HEK293T (cell line): ENCODE measurements at regions not wholly inside any gene's neighbourhood (a gene's known extent, or its start where the extent isn't known, plus 50 kb on each side); places are given as distances from the start of the nearest gene placed in this dataset.

Experiments used
- CTCF ChIA-PET: fragments of 350-600 bp; formaldehyde crosslinking; extraction: SDS; loops from one replicate; lab custom pipeline; 2021; ENCODE audit warnings: antibody characterized with exemption, inconsistent platforms; lab: Yijun Ruan, JAX
- POLR2A ChIA-PET: fragments of 350-600 bp; formaldehyde crosslinking; extraction: SDS; loops from one replicate; lab custom pipeline; 2020; ENCODE audit warnings: antibody characterized with exemption, inconsistent platforms; lab: Yijun Ruan, JAX
- DNase-seq: peaks from one replicate; pipeline ENCODE4 v3.0.0; 2012; ENCODE audit warnings: mixed read lengths; ENCODE audit errors: extremely low spot score
- ARNT ChIP-seq: fragments of 450-650 bp; IDR thresholded peaks from 2 replicates; pipeline ENCODE4 v1.6.1; 2017; ENCODE audit warnings: mild to moderate bottlenecking
- BHLHE40 ChIP-seq: fragments of 450-650 bp; IDR thresholded peaks from 2 replicates; pipeline ENCODE4 v1.6.1; 2016; ENCODE audit warnings: mild to moderate bottlenecking, moderate library complexity, borderline replicate concordance
- CTBP1 ChIP-seq: fragments of 450-650 bp; IDR thresholded peaks from 2 replicates; pipeline ENCODE4 v1.6.1; 2016; ENCODE audit warnings: borderline replicate concordance
- ELF4 ChIP-seq: fragments of 450-650 bp; IDR thresholded peaks from 2 replicates; pipeline ENCODE4 v1.6.1; 2017; ENCODE audit warnings: antibody characterized with exemption
- FOXA1 ChIP-seq: fragments of 450-650 bp; IDR thresholded peaks from 2 replicates; pipeline ENCODE4 v1.6.1; 2016; ENCODE audit warnings: mild to moderate bottlenecking
- FOXK2 ChIP-seq: fragments of 450-650 bp; IDR thresholded peaks from 2 replicates; pipeline ENCODE4 v1.6.1; 2016; ENCODE audit warnings: mild to moderate bottlenecking
- FOXM1 ChIP-seq: fragments of 450-650 bp; IDR thresholded peaks from 2 replicates; pipeline ENCODE4 v1.6.1; 2017; ENCODE audit warnings: mild to moderate bottlenecking, borderline replicate concordance
- HDGF ChIP-seq: fragments of 450-650 bp; IDR thresholded peaks from 2 replicates; pipeline ENCODE4 v1.6.1; 2017; ENCODE audit warnings: antibody characterized with exemption, borderline replicate concordance
- L3MBTL2 ChIP-seq: fragments of 450-650 bp; conservative IDR thresholded peaks from 2 replicates; pipeline ENCODE4 v1.6.1; 2016; ENCODE audit warnings: mild to moderate bottlenecking
- LEF1 ChIP-seq: fragments of 450-650 bp; IDR thresholded peaks from 2 replicates; pipeline ENCODE4 v1.6.1; 2017; ENCODE audit warnings: mild to moderate bottlenecking, borderline replicate concordance
- NFRKB ChIP-seq: fragments of 450-650 bp; IDR thresholded peaks from 2 replicates; pipeline ENCODE4 v1.6.1; 2016; ENCODE audit warnings: mild to moderate bottlenecking, moderate library complexity
- PKNOX1 ChIP-seq: fragments of 450-650 bp; IDR thresholded peaks from 2 replicates; pipeline ENCODE4 v1.6.1; 2016
- SP1 ChIP-seq: fragments of 450-650 bp; IDR thresholded peaks from 2 replicates; pipeline ENCODE4 v1.6.1; 2017
- SUZ12 ChIP-seq: fragments of 450-650 bp; IDR thresholded peaks from 2 replicates; pipeline ENCODE4 v1.6.1; 2016; ENCODE audit warnings: mild to moderate bottlenecking
- TARDBP ChIP-seq: fragments of 450-650 bp; IDR thresholded peaks from 2 replicates; pipeline ENCODE4 v1.6.1; 2016
- ZNF384 ChIP-seq: fragments of 450-650 bp; IDR thresholded peaks from 2 replicates; pipeline ENCODE4 v1.6.1; 2016

- TF ChIP-seq HDGF, result no peak
- TF ChIP-seq BHLHE40, result no peak
- no peak for TF ChIP-seq FOXK2
- no peak for TF ChIP-seq ELF4
- no peak for TF ChIP-seq TARDBP
- no peak for TF ChIP-seq SP1
- no peak for TF ChIP-seq FOXA1
- no peak for TF ChIP-seq PKNOX1
- TF ChIP-seq L3MBTL2, result no peak
- TF ChIP-seq LEF1, result no peak
- no peak for TF ChIP-seq FOXM1
- no peak for TF ChIP-seq NFRKB
- TF ChIP-seq CTBP1, result no peak
- no peak for TF ChIP-seq ARNT
- POLR2A ChIA-PET, result no interaction called here
- no peak for DNase-seq
- CTCF ChIA-PET, result no interaction called here
These were observed 326.1 kb downstream of the FSCB start for GRCh38 chr14:44180975-44181374.

DNA sequence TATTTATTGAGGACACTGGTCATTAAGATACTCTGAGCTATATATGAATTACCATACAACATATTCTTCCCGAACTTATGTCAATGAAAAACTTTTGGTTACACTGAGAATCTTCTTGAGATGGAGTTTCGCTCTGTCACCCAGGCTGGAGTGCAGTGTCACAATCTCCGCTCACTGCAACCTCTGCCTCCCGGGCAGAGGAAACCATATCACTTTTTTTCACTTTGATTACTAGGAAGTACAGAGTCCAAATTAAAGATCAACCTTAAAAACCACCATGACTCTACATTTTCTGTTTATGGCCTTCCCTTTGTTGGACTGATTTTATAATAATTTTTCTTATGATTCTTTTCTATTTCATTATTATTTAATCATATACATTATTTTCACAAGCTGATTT lies 336.5 kb downstream of the FSCB start:
- no peak for DNase-seq
- ChIA-PET POLR2A (no interaction called here), CTCF (no interaction called here)
- TF ChIP-seq ZNF384 (no peak), SUZ12 (no peak), NFRKB (no peak), FOXK2 (no peak), FOXM1 (no peak), HDGF (no peak), SP1 (no peak), CTBP1 (no peak), BHLHE40 (no peak), ARNT (no peak), FOXA1 (no peak), ELF4 (no peak), LEF1 (no peak), PKNOX1 (no peak), TARDBP (no peak), L3MBTL2 (no peak)

GRCh38 chr14:44170101-44170500 lies 337.0 kb downstream of the FSCB start:
- ChIA-PET POLR2A (no interaction called here), CTCF (no interaction called here)
- TF ChIP-seq BHLHE40, result no peak
- TF ChIP-seq ARNT, result no peak
- TF ChIP-seq LEF1, result no peak
- TF ChIP-seq SUZ12, result no peak
- DNase-seq, result no peak

GRCh38 chr14:44168566-44168965 lies 338.5 kb downstream of the FSCB start:
- TF ChIP-seq L3MBTL2 (no peak), CTBP1 (no peak), BHLHE40 (no peak), LEF1 (no peak), ZNF384 (no peak), ELF4 (no peak), PKNOX1 (no peak), ARNT (no peak), FOXA1 (no peak), SUZ12 (no peak), HDGF (no peak), SP1 (no peak), FOXK2 (no peak), FOXM1 (no peak), NFRKB (no peak), TARDBP (no peak)
- no peak for DNase-seq
- POLR2A ChIA-PET, result no interaction called here
- CTCF ChIA-PET, result no interaction called here

GRCh38 chr14:44166611-44167010 lies 340.5 kb downstream of the FSCB start:
- TF ChIP-seq ELF4, result no peak
- no peak for TF ChIP-seq FOXM1
- TF ChIP-seq SUZ12, result no peak
- TF ChIP-seq FOXA1, result no peak
- TF ChIP-seq PKNOX1, result no peak
- TF ChIP-seq HDGF, result no peak
- no peak for TF ChIP-seq TARDBP
- TF ChIP-seq CTBP1, result no peak
- no peak for TF ChIP-seq NFRKB
- TF ChIP-seq ARNT, result no peak
- no peak for TF ChIP-seq LEF1
- TF ChIP-seq FOXK2, result no peak
- no peak for TF ChIP-seq L3MBTL2
- TF ChIP-seq BHLHE40, result no peak
- no peak for TF ChIP-seq ZNF384
- no peak for TF ChIP-seq SP1
- CTCF ChIA-PET, result no interaction called here
- POLR2A ChIA-PET, result no interaction called here
- DNase-seq, result no peak

- CTCF ChIA-PET, result no interaction called here
- POLR2A ChIA-PET, result no interaction called here
- DNase-seq, result no peak
- no peak for TF ChIP-seq TARDBP
- TF ChIP-seq L3MBTL2, result no peak
- TF ChIP-seq FOXM1, result no peak
- no peak for TF ChIP-seq SP1
- no peak for TF ChIP-seq NFRKB
- TF ChIP-seq LEF1, result no peak
- TF ChIP-seq SUZ12, result no peak
- no peak for TF ChIP-seq HDGF
- TF ChIP-seq ELF4, result no peak
- no peak for TF ChIP-seq PKNOX1
- no peak for TF ChIP-seq ARNT
- no peak for TF ChIP-seq ZNF384
- no peak for TF ChIP-seq BHLHE40
- TF ChIP-seq FOXK2, result no peak
- TF ChIP-seq FOXA1, result no peak
- no peak for TF ChIP-seq CTBP1
These were observed 341.1 kb downstream of the FSCB start for GRCh38 chr14:44165936-44166335.
